ENCODE measurements at regions not wholly inside any gene's neighbourhood (a gene's known extent, or its start where the extent isn't known, plus 50 kb on each side); places are given as distances from the start of the nearest gene placed in this dataset.

GRCh38 chr16:17696616-17697015 is 225.9 kb upstream of the XYLT1 start:
- H3K36me3 ChIP-seq (ENCODE audit: control insufficient read depth, insufficient read depth, low read length): no peaks in the 10 kb centered on the region
- H3K4me3 ChIP-seq (ENCODE audit: low read depth, low read length): no peak overlapping the region
- no peaks in the 10 kb centered on the region for H3K27me3 ChIP-seq (ENCODE audit: control insufficient read depth, insufficient read depth, low read length)
- no peak for TF ChIP-seq CTCF (IDR thresholded peaks at IDR 0.05; ENCODE audit: insufficient read depth, low read length, poor library complexity, severe bottlenecking)
- no peak for DNase-seq (ENCODE audit: low read depth)

GRCh38 chr16:17692484-17692883 is 221.7 kb upstream of the XYLT1 start:
- no peak for TF ChIP-seq CTCF (IDR thresholded peaks at IDR 0.05; ENCODE audit: insufficient read depth, low read length, poor library complexity, severe bottlenecking)
- no peak overlapping the region for H3K4me3 ChIP-seq (ENCODE audit: low read depth, low read length)
- no peak for DNase-seq (ENCODE audit: low read depth)
- H3K27me3 ChIP-seq (ENCODE audit: control insufficient read depth, insufficient read depth, low read length): no peaks in the 10 kb centered on the region
- no peaks in the 10 kb centered on the region for H3K36me3 ChIP-seq (ENCODE audit: control insufficient read depth, insufficient read depth, low read length)

GRCh38 chr16:17691899-17692176 is 221.1 kb upstream of the XYLT1 start:
- H3K36me3 ChIP-seq (ENCODE audit: control insufficient read depth, insufficient read depth, low read length): no peaks in the 10 kb centered on the region
- no peaks in the 10 kb centered on the region for H3K27me3 ChIP-seq (ENCODE audit: control insufficient read depth, insufficient read depth, low read length)
- H3K4me3 ChIP-seq (ENCODE audit: low read depth, low read length): no peak overlapping the region
- DNase-seq (ENCODE audit: low read depth): no peak
- no peak for TF ChIP-seq CTCF (IDR thresholded peaks at IDR 0.05; ENCODE audit: insufficient read depth, low read length, poor library complexity, severe bottlenecking)

- no peak for TF ChIP-seq CTCF (IDR thresholded peaks at IDR 0.05; ENCODE audit: insufficient read depth, low read length, poor library complexity, severe bottlenecking)
- Histone ChIP-seq H3K4me3 (ENCODE audit: low read depth, low read length) (no peak overlapping the region), H3K27me3 (ENCODE audit: control insufficient read depth, insufficient read depth, low read length) (no peaks in the 10 kb centered on the region), H3K36me3 (ENCODE audit: control insufficient read depth, insufficient read depth, low read length) (no peaks in the 10 kb centered on the region)
- DNase-seq (ENCODE audit: low read depth): no peak
Measured at GRCh38 chr16:17691106-17691898, 220.5 kb upstream of the XYLT1 start.

GRCh38 chr16:17685447-17685846 is 214.7 kb upstream of the XYLT1 start:
- no peak for TF ChIP-seq CTCF (IDR thresholded peaks at IDR 0.05; ENCODE audit: insufficient read depth, low read length, poor library complexity, severe bottlenecking)
- no peaks in the 10 kb centered on the region for H3K36me3 ChIP-seq (ENCODE audit: control insufficient read depth, insufficient read depth, low read length)

GRCh38 chr16:17683281-17683680 is 212.5 kb upstream of the XYLT1 start:
- H3K36me3 ChIP-seq (ENCODE audit: control insufficient read depth, insufficient read depth, low read length): no peaks in the 10 kb centered on the region
- H3K4me3 ChIP-seq (ENCODE audit: low read depth, low read length): no peak overlapping the region
- H3K27me3 ChIP-seq (ENCODE audit: control insufficient read depth, insufficient read depth, low read length): no peaks in the 10 kb centered on the region
- TF ChIP-seq CTCF (IDR thresholded peaks at IDR 0.05; ENCODE audit: insufficient read depth, low read length, poor library complexity, severe bottlenecking): no peak
- no peak for DNase-seq (ENCODE audit: low read depth)

More at GRCh38 chr16:17685447-17685846, 214.7 kb upstream of the XYLT1 start:
- H3K4me3 ChIP-seq (ENCODE audit: low read depth, low read length): no peak overlapping the region
- no peak for DNase-seq (ENCODE audit: low read depth)
- H3K27me3 ChIP-seq (ENCODE audit: control insufficient read depth, insufficient read depth, low read length): no peaks in the 10 kb centered on the region
